HG03457 (cell line): ENCODE measurements at regions not wholly inside any gene's neighbourhood (a gene's known extent, or its start where the extent isn't known, plus 50 kb on each side); places are given as distances from the start of the nearest gene placed in this dataset.
"Not testable (repeated sequence)": the region's sequence is repeated elsewhere in the genome, so short reads cannot be mapped to it uniquely, and the experiment has no call there.

ENCODE experiments used
- ATAC-seq: cut with Tn5 transposase; IDR thresholded peaks from one replicate; pipeline ENCODE4 v1.9.1; 2021; ENCODE audit warnings: moderate number of reproducible peaks; ENCODE audit not compliant: unreplicated experiment

GRCh38 chr2:87565116-87565515 lies 182.8 kb upstream of the PLGLB2 start:
- ATAC-seq: not testable (repeated sequence)

GRCh38 chr2:87566531-87566930 lies 181.4 kb upstream of the PLGLB2 start:
- not testable (repeated sequence) for ATAC-seq

- ATAC-seq: not testable (repeated sequence)
Measured at GRCh38 chr2:87567093-87567492, 180.8 kb upstream of the PLGLB2 start.

GRCh38 chr2:87567912-87568311 lies 180.0 kb upstream of the PLGLB2 start:
- not testable (repeated sequence) for ATAC-seq

- ATAC-seq: not testable (repeated sequence)
Measured at GRCh38 chr2:87568554-87569278, 179.2 kb upstream of the PLGLB2 start.

GRCh38 chr2:87569689-87570397 lies 178.0 kb upstream of the PLGLB2 start:
- ATAC-seq: not testable (repeated sequence)

- not testable (repeated sequence) for ATAC-seq
Measured at GRCh38 chr2:87571889-87572465, 175.9 kb upstream of the PLGLB2 start.

GRCh38 chr2:87572906-87573305 lies 175.0 kb upstream of the PLGLB2 start:
- not testable (repeated sequence) for ATAC-seq

- not testable (repeated sequence) for ATAC-seq
Measured at GRCh38 chr2:87573386-87574192, 174.3 kb upstream of the PLGLB2 start.

GRCh38 chr2:87574193-87575119 lies 173.4 kb upstream of the PLGLB2 start:
- not testable (repeated sequence) for ATAC-seq

- ATAC-seq: not testable (repeated sequence)
Measured at GRCh38 chr2:87575138-87575537, 172.7 kb upstream of the PLGLB2 start.

GRCh38 chr2:87577358-87577757 lies 170.5 kb upstream of the PLGLB2 start:
- ATAC-seq: not testable (repeated sequence)

GRCh38 chr2:87582152-87582551 lies 165.7 kb upstream of the PLGLB2 start:
- ATAC-seq: not testable (repeated sequence)

GRCh38 chr2:87582579-87582978 lies 165.3 kb upstream of the PLGLB2 start:
- not testable (repeated sequence) for ATAC-seq

- ATAC-seq: not testable (repeated sequence)
Measured at GRCh38 chr2:87583370-87583769, 164.5 kb upstream of the PLGLB2 start.

GRCh38 chr2:87583803-87584202 lies 164.1 kb upstream of the PLGLB2 start:
- not testable (repeated sequence) for ATAC-seq

- not testable (repeated sequence) for ATAC-seq
Measured at GRCh38 chr2:87584268-87584906, 163.5 kb upstream of the PLGLB2 start.

- ATAC-seq: not testable (repeated sequence)
Measured at GRCh38 chr2:87587934-87588333, 160.0 kb upstream of the PLGLB2 start.

GRCh38 chr2:87592974-87593373 lies 154.9 kb upstream of the PLGLB2 start:
- not testable (repeated sequence) for ATAC-seq
